SIG-M5 treated with dmso at 0.1 percent for 504 hours (cell line): ENCODE measurements at regions not wholly inside any gene's neighbourhood (a gene's known extent, or its start where the extent isn't known, plus 50 kb on each side); places are given as distances from the start of the nearest gene placed in this dataset.
"Not testable (repeated sequence)": the region's sequence is repeated elsewhere in the genome, so short reads cannot be mapped to it uniquely, and the experiment has no call there.

ENCODE experiments used
- DNase-seq: peaks from one replicate; lab custom pipeline; 2025; ENCODE audit not compliant: unreplicated experiment; lab: John Stamatoyannopoulos, UW

- no peak for DNase-seq
These were observed 190.0 kb upstream of the VWC2 start for GRCh38 chr7:49583440-49583839.

DNA sequence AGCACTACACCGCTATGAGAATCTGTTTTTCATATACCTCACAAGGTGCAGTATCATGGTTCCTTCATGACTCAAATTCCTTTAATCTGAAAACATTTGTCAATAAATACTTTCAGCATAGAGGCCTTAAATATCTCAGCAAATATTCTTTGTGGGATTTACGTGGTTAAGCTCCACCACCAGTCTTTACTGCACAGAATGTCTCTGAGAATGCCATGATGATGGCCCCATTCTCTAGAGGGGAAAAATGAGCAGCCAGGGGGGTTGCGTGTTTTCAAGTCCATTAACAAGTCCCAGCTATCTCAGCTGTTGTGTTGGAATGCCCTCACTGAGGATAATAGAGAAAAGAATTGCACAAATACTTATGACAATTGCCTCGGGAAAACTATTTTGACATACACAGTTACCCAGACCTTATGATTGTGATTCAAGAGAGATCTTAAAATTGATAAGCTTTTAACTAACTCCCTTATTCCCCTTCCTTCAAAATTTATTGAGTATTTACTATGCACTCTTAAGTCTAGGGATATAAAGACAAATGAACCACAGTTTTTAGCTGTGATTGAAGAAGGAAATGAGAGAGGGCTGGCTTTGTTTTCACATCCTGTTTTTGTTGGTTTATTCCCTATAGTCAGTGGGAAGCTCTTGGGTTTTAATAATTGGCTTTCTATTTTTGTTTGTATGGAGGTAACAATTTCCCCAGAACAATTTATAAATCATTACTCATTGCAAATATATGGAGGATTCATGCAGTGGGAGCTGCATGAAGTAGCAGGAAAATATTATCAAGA, 176.5 kb upstream of the VWC2 start:
- DNase-seq: no peak

DNA sequence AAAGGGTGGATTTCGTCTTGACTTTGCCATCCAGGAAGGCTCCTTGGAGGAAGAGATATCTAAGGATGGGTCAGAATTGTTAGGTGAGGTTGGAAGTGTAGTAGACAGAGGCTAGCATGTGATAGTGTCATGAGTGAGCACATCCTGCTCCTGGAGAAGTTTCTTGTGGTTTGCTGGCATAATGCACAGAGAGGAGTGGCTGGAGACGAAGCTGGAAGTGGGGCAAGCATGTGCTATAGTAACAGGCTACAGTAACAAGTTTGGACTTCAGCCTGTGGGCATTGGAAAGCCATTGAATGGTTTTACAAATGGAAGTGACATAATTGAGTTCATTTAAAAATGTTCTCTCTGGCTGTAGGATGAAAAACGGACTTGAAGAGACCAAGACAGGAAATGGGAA, 175.6 kb upstream of the VWC2 start:
- no peak for DNase-seq

GRCh38 chr7:49611951-49612350, 161.5 kb upstream of the VWC2 start:
- no peak for DNase-seq

DNA sequence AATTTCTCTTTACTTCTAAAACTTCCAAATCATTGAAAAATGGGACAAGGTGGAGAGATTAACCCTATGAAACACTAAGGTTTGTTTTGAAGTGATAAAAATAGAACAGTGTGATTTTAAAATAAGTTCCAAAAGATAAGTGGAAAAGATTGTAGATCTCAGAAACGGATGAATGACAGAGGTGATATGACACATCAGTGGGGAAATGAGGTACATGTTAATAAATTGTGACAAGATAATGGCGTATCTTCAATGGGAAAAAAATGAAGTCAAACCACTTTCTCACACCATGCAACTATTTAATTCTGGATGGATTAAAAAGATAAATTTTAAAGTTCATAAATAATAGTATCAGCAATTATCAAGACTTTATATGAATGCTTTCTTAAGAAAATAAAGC, 159.7 kb upstream of the VWC2 start:
- DNase-seq: no peak

GRCh38 chr7:49614974-49615373, 158.5 kb upstream of the VWC2 start:
- not testable (repeated sequence) for DNase-seq

GRCh38 chr7:49618028-49618427, 155.4 kb upstream of the VWC2 start:
- no peak for DNase-seq

DNA sequence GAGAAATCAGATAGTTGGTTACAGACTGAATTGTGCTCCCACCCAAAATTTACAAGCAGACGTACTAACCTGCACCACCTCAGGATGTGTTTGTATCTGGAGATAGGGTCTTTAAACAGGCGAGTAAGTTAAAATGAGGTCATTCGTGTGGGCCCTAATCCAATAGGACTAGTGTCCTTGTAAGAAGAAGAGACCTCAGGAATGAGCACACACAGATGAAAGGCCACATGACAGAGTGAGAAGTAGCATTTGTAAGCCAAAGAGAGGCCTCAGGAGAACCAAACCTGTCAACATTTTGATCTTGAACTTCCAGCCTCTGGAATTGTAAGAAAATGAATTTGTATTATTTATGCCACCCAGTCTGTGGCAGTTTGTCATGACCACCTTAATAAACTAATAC, 149.5 kb upstream of the VWC2 start:
- DNase-seq: no peak

DNA sequence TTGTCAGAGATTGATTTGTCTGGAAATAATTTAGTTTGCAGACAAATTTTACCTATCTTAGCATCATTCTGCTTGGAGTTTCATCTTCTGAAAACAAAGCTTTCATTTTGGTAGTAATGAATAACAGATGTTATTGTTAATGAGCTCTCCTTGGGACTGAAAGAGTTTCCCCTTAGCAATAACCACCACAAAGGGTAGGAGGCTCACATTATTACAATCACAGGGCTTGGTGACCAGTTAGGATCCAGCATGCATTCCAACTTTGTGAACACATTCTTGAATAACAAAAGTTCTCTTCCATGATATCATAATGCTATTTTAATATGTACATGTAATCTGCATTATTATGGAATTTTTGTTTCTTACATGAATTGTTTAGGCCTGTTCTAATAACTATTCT, 148.8 kb upstream of the VWC2 start:
- no peak for DNase-seq

GRCh38 chr7:49630513-49630912, 142.9 kb upstream of the VWC2 start:
- DNase-seq: no peak

DNA sequence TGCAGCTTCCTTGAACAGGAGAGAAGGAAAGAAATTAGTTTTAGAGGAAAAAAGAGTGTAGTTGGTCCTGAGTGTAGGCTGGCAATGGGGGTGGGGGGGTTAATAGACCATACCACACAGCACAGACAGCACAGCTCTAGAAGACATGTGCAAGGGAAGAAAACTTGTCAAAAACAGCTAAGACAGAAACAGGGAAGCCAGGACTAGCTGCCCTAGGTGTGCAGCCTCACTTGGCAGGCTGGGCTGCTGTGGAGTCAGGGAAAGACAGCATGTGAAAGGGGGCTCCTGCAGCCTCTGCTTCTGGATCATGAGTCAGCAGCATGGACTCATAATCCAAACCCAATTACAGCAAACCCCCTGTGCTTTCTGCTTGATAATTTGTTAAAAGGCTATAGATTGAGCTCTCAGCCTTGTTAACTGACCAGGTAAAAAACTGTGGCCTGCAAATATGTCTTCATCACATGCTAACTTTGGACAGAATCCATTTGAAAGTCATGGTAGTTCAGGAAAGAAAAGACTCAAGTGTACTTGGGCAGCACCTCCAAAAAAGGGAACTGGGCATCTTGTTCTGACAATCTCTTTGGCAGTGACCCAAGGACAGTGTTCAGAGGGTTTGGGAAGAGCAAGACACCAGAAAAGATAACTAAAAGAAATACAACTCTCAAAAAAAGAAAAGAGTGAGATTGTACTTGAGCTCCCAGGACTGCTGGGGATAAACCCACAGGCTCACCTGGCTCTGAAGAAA, 142.2 kb upstream of the VWC2 start:
- DNase-seq: no peak

DNA sequence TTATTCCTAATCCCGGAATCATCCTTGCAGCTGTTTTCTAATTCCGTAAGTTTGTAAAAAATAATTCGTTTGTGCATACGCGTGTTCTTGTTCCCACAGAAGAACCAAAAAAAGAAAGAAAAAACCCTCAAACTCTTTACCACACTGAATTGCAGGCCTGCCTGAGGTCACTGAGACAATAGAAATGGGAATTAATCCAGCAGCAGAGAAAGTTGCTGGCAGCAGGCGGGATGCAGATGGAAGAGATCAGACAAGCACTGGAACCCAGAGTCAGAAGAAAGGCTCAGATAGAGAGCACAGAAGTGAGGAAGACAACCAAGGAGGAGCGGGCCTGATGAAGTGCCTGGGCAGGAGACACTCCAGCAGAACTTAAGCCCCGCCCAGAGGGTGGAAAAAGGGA, 141.5 kb upstream of the VWC2 start:
- no peak for DNase-seq

DNA sequence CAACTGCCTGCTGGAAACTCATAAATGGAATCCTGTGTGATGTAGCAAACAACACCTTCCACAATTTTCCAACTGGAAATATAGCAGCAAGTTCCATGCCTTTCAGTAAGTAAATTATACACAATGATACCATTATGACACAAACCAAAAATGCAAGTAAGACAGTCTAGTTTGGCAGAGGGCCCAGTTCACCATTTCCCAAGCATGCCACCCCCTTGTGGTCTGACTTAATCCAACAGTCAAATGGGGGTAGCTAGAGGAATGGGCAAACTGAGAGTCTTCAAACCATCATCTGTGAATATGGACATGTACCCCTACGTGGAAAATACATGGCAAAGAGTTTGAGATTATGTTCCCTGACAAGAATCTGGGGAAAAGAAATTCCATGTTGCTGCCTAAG, 137.6 kb upstream of the VWC2 start:
- DNase-seq: no peak

GRCh38 chr7:49636400-49636799, 137.0 kb upstream of the VWC2 start:
- DNase-seq: no peak

GRCh38 chr7:49638166-49638565, 135.3 kb upstream of the VWC2 start:
- no peak for DNase-seq

DNA sequence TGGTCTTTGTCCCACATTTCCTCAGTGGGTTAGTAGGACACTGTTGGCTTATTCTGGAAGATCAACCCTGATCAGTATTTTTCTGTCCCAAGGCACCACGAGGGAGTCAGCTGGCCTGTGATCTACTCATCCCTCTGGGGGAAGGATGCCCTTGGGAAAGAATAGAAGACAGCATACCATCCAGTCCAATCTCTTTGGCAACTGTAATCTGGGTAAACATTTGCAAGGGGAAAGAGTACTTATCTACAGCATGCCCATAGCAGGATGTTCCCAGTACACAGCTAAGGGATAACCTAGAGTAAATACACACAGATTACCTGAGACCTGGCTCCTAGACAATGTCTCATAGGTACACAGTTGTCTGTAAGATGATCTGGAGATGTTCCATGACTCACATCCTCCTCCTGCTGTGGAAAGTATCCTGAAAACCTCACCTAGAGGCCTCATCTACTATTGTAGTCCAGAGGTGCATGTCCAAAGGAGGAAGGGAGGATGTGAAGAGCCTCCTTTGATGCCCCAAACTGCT, 134.3 kb upstream of the VWC2 start:
- DNase-seq: no peak

- no peak for DNase-seq
These were observed 133.6 kb upstream of the VWC2 start for GRCh38 chr7:49639808-49640207.

DNA sequence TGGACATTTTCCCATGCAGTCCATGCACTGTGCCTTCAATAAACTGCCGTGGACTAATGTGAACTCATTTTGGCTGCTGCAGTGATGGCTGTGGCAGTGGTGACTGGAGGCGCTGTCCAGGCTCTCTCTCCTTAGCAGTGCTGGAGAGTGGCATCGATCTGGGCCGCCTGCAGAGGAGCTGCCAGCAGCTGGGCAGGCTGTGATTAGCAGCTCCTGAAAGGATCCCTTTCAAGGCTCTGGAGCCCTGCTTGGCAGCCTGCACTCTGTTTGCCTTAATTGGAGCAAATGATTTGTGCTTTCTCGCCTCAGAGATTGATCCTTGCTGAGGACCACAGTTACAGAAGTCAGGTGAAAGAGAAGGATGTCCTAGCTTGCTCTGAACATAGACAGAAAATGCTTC, 130.1 kb upstream of the VWC2 start:
- no peak for DNase-seq

- no peak for DNase-seq
These were observed 129.7 kb upstream of the VWC2 start for GRCh38 chr7:49643736-49644135.

DNA sequence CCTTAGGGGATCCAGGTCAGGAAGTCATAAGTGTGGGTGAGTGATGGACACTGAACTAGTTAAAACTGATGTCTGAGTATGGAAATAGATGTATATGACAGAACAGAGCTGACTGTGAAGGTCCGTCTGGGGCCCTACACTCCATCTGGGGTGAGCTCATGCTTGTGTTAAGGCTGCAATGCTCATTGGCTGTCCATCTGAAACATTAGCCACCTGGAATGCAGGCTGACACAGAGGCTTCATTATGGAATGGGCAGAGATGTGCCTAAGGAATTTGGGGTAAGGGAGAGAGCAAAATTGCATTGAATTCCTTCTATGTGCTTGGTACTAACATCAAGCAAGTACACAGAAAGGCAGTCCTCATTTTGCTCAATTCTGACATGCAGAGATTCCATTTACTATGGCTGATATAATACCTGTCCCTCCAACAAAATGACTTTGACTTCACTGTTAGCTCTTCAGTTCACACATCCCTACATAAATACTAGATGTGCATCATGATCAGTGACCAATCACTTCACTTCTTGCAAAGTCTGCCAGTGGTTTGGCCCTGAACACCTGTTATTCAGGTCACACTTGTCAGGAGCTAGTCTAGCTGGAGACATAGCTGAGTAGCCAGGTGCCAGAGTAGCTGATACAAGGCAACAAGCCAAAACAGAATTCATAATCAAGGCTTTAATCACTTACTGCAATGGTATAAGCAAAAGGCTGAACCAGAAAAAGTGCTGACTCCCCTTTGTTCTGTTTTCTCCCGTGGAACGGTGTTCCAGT, 128.9 kb upstream of the VWC2 start:
- DNase-seq: no peak

DNA sequence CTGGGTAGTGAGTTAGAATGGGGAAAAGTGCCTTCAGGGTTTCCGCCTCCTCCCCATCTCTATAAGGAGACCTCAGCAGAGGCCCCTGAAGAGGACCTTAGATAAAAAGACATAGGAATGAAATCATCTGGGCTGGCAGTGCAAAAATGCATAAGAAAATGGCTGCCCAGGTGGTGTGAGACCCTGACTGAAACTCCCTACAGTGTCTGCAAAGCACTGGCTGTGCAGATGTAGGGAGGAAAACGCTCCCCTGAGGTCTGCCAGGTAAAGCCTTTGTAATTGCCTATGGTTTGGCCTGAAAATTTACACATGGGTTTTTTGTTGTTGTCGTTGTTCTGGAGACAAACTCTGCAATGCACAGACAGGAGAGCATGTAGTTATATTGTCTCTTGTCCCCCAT, 128.1 kb upstream of the VWC2 start:
- DNase-seq: no peak
